ENCODE measurements at regions not wholly inside any gene's neighbourhood (a gene's known extent, or its start where the extent isn't known, plus 50 kb on each side); places are given as distances from the start of the nearest gene placed in this dataset.
"Not testable (repeated sequence)": the region's sequence is repeated elsewhere in the genome, so short reads cannot be mapped to it uniquely, and the experiment has no call there.

GRCh38 chr10:30704601-30705100 is 75.1 kb upstream of the LYZL2 start:
- TF ChIP-seq, protein P1, sequence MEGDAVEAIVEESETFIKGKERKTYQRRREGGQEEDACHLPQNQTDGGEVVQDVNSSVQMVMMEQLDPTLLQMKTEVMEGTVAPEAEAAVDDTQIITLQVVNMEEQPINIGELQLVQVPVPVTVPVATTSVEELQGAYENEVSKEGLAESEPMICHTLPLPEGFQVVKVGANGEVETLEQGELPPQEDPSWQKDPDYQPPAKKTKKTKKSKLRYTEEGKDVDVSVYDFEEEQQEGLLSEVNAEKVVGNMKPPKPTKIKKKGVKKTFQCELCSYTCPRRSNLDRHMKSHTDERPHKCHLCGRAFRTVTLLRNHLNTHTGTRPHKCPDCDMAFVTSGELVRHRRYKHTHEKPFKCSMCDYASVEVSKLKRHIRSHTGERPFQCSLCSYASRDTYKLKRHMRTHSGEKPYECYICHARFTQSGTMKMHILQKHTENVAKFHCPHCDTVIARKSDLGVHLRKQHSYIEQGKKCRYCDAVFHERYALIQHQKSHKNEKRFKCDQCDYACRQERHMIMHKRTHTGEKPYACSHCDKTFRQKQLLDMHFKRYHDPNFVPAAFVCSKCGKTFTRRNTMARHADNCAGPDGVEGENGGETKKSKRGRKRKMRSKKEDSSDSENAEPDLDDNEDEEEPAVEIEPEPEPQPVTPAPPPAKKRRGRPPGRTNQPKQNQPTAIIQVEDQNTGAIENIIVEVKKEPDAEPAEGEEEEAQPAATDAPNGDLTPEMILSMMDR (IDR thresholded peaks at IDR 0.05; ENCODE audit: low read depth, low read length, poor library complexity, severe bottlenecking) = not testable (repeated sequence)
- not testable (repeated sequence) for TF ChIP-seq EZH2phosphoT487 (IDR thresholded peaks at IDR 0.05; ENCODE audit: borderline replicate concordance, low read length)
